Gastrocnemius medialis (tissue), 4 donors: ENCODE measurements at regions not wholly inside any gene's neighbourhood (a gene's known extent, or its start where the extent isn't known, plus 50 kb on each side); places are given as distances from the start of the nearest gene placed in this dataset.

Source experiments
- ATAC-seq, 2 donors: fragments of 150-250 bp; one replicate each; pipeline ENCODE4 v1.9.1; 2016
- DNase-seq, 2 donors: peaks; one replicate each; pipeline ENCODE4 v3.0.0-alpha.2; 2019
- H3K27ac ChIP-seq, 4 donors: fragments of 200-600 bp; sonication (generic); 1 replicate in 1 of 4; 2 replicates in 3 of 4; pipeline ENCODE4 v1.5.1; 2016 to 2018; ENCODE audit warnings: mild to moderate bottlenecking in 2 of 4, moderate library complexity in 1 of 4
- H3K27me3 ChIP-seq, 3 donors: fragments of 200-600 bp; sonication (generic) in 2 of 3; 1 replicate in 1 of 3; 2 replicates in 2 of 3; pipeline versions ENCODE4 v1.5.1 to v1.6.0; 2016 to 2019; ENCODE audit warnings: mild to moderate bottlenecking in 1 of 3, moderate library complexity in 1 of 3
- H3K36me3 ChIP-seq, 2 donors: fragments of 200-600 bp; sonication (generic) in 1 of 2; one replicate each; pipeline ENCODE4 v1.5.1; 2017 to 2018
- H3K4me1 ChIP-seq, 2 donors: fragments of 200-600 bp; sonication (generic) in 1 of 2; one replicate each; pipeline ENCODE4 v1.5.1; 2016 to 2017; ENCODE audit warnings: mild to moderate bottlenecking in 2 of 2
- H3K4me3 ChIP-seq, 4 donors: fragments of 200-600 bp; sonication (generic) in 3 of 4; 1 replicate in 1 of 4; 2 replicates in 3 of 4; pipeline ENCODE4 v1.5.1; 2016 to 2019; ENCODE audit warnings: mild to moderate bottlenecking in 2 of 4
- H3K9me3 ChIP-seq, 3 donors: fragments of 200-600 bp; sonication (generic) in 2 of 3; 1 replicate in 1 of 3; 2 replicates in 2 of 3; pipeline ENCODE4 v1.5.1; 2016 to 2019
- POLR2A ChIP-seq, 2 donors: fragments of 450-650 bp; IDR thresholded peaks; one replicate each; pipeline ENCODE4 v1.6.1; 2017; ENCODE audit warnings: antibody characterized with exemption in 2 of 2, mild to moderate bottlenecking in 2 of 2, moderate library complexity in 2 of 2
- in situ Hi-C, 4 donors: fragments of 200-750 bp; cut with MboI; loops; one replicate each; pipeline versions ENCODE4 v1.15.0 to v1.8.0; 2017; ENCODE audit warnings: low sequenced_read_pairs in 4 of 4
- intact Hi-C: fragments of 100-400 bp; cut with DNase I; formaldehyde crosslinking; loops from one replicate; pipeline ENCODE4 v1.15.1; 2023; ENCODE audit warnings: low total_unique reads
- TF ChIP-seq, protein P1 (sequence below), 5 experiments: fragments of 450-650 bp in 3 of 5; fragments of 200-600 bp in 2 of 5; sonication (generic) in 2 of 5; IDR thresholded peaks in 4 of 5; conservative IDR thresholded peaks in 1 of 5; 1 replicate in 4 of 5; 2 replicates in 1 of 5; pipeline ENCODE4 v1.5.1; 2016 to 2019; ENCODE audit warnings: antibody characterized with exemption in 5 of 5, mild to moderate bottlenecking in 3 of 5, moderate library complexity in 3 of 5

DNA sequence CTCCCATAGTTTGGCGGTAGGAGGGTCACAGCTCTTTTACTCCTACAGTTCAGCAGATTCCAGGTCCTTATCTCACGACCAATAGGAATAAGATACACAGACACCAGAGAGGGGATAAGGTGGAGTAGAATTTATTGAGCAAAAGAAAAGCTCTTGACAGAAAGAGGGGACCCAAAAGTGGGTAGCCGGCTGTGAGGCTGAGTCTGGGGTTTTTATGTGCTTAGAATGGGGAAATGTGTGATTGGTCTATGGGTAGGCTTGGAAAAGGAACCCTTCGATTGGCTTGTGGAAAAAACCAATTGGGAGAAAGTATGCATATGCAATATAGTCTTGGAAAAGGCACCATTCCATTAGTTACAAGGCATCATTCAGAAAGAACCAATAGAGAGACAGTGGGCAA lies 1356.9 kb upstream of the SPRY2 start:
- no peak for TF ChIP-seq POLR2A (IDR thresholded peaks at IDR 0.05)
- TF ChIP-seq, protein P1, sequence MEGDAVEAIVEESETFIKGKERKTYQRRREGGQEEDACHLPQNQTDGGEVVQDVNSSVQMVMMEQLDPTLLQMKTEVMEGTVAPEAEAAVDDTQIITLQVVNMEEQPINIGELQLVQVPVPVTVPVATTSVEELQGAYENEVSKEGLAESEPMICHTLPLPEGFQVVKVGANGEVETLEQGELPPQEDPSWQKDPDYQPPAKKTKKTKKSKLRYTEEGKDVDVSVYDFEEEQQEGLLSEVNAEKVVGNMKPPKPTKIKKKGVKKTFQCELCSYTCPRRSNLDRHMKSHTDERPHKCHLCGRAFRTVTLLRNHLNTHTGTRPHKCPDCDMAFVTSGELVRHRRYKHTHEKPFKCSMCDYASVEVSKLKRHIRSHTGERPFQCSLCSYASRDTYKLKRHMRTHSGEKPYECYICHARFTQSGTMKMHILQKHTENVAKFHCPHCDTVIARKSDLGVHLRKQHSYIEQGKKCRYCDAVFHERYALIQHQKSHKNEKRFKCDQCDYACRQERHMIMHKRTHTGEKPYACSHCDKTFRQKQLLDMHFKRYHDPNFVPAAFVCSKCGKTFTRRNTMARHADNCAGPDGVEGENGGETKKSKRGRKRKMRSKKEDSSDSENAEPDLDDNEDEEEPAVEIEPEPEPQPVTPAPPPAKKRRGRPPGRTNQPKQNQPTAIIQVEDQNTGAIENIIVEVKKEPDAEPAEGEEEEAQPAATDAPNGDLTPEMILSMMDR (IDR thresholded peaks at IDR 0.05 in 4 of 5, conservative IDR thresholded peaks at IDR 0.05 in 1 of 5), result no peak
- H3K4me3 ChIP-seq, result no peak overlapping the region
- no peaks in the 10 kb centered on the region for H3K36me3 ChIP-seq
- no peak overlapping the region for H3K27ac ChIP-seq
- in situ Hi-C loops, result no loop called here
- no peaks in the 10 kb centered on the region for H3K9me3 ChIP-seq
- intact Hi-C loops, result no loop called here
- ATAC-seq (no peak), DNase-seq (no peak)
- no peaks in the 10 kb centered on the region for H3K4me1 ChIP-seq
- no peaks in the 10 kb centered on the region for H3K27me3 ChIP-seq

DNA sequence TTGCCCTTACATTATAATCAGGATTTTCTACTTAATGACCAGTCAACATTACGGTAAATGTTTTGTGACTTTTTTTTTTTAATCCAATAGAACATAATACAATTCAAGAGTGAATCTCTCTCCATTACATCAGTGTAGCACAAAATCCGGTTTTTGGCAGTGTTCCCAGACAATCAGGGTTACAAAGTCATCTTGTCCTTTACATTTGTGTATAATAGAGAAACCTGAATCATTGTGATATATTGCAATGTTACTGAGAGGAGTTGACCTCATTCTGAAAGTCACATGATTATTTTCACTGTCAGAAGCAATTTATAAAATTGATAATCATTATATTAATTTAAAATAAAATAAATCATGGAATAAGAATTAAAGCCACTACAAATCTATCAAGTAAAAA lies 1346.0 kb upstream of the SPRY2 start:
- Histone ChIP-seq H3K4me1 (no peaks in the 10 kb centered on the region), H3K27ac (no peak overlapping the region), H3K36me3 (no peaks in the 10 kb centered on the region), H3K9me3 (no peaks in the 10 kb centered on the region), H3K4me3 (no peak overlapping the region), H3K27me3 (no peaks in the 10 kb centered on the region)
- in situ Hi-C loops, result no loop called here
- DNase-seq (no peak), ATAC-seq (no peak)
- intact Hi-C loops, result no loop called here
- TF ChIP-seq POLR2A (IDR thresholded peaks at IDR 0.05), result no peak
- TF ChIP-seq, protein P1 (IDR thresholded peaks at IDR 0.05 in 4 of 5, conservative IDR thresholded peaks at IDR 0.05 in 1 of 5), result no peak

DNA sequence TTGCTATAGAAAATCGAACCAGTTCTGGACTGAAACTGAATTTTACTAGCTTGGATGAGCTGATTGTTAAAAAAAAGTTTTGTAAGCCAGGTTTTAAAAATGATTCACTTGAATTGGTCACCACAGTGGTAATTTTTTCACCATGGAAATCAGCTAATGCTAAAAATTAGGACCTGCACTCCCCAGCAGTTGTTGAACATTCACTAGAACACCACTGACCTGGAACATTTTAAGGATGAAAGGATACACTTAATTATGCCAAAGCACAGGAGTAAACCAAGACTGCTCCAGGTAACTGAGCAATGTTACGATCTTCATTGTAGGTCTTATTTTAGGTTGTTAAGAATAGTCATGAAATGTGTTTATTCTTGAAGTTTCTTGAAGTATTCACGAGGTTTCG lies 1342.6 kb upstream of the SPRY2 start:
- TF ChIP-seq, protein P1 (IDR thresholded peaks at IDR 0.05 in 4 of 5, conservative IDR thresholded peaks at IDR 0.05 in 1 of 5), result no peak
- no peak for TF ChIP-seq POLR2A (IDR thresholded peaks at IDR 0.05)
- ATAC-seq (no peak), DNase-seq (no peak)
- no peaks in the 10 kb centered on the region for H3K36me3 ChIP-seq
- intact Hi-C loops (no loop called here), in situ Hi-C loops (no loop called here)
- no peaks in the 10 kb centered on the region for H3K4me1 ChIP-seq
- H3K27ac ChIP-seq, result no peak overlapping the region
- H3K27me3 ChIP-seq, result no peaks in the 10 kb centered on the region
- no peak overlapping the region for H3K4me3 ChIP-seq
- H3K9me3 ChIP-seq, result no peaks in the 10 kb centered on the region

DNA sequence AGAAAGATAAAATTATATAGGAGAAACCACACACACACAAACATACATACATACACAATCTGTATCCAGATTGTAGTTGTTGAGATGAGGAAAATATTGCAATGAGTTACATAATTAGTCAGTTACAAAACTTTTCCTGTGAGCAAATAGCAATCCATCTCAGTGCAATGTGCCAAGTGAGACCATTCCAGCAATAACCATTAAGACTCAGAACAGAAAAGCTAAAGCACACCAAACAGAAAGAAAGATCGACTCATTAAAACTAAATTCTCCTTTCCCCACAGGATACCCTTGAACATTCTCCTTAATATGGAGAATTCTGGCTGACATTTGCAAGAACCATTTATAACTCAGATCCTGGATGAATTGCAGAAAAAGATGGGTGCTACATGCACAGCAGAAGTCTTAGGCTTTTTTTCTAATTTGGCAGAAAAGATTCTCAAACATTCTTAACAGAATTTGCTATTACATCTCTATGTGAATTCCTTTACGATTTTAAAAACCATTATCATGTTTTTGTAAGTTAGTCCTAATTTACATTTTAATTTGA lies 1341.2 kb upstream of the SPRY2 start:
- H3K4me1 ChIP-seq, result no peaks in the 10 kb centered on the region
- intact Hi-C loops, result no loop called here
- H3K27me3 ChIP-seq, result no peaks in the 10 kb centered on the region
- H3K4me3 ChIP-seq, result no peak overlapping the region
- H3K36me3 ChIP-seq, result no peaks in the 10 kb centered on the region
- no peak for DNase-seq
- in situ Hi-C loops, result no loop called here
- TF ChIP-seq POLR2A (IDR thresholded peaks at IDR 0.05), result no peak
- TF ChIP-seq, protein P1 (IDR thresholded peaks at IDR 0.05 in 4 of 5, conservative IDR thresholded peaks at IDR 0.05 in 1 of 5), result no peak
- ATAC-seq, result no peak
- H3K9me3 ChIP-seq, result no peaks in the 10 kb centered on the region
- no peak overlapping the region for H3K27ac ChIP-seq

DNA sequence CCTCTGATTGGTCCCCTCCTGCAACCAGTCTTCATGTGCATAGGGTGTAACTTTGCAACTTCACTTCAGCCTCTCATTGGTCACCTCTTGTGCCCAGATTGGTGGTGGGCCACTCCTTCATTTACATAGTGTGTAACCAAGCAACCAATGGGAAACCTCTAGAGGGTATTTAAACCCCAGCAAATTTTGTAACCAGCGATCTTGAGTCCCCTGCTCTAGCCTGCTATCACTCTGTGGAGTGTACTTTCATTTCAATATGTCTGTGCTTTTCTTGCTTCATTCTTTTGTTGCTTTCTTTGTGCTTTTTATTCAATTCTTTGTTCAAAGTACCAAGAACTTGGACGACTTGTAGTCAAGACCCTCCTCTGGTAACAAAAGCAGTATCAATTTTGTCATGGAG lies 1336.9 kb upstream of the SPRY2 start:
- in situ Hi-C loops, result no loop called here
- DNase-seq, result no peak
- intact Hi-C loops, result no loop called here

More for the DNA sequence above, 1336.9 kb upstream of the SPRY2 start:
- H3K27me3 ChIP-seq, result no peaks in the 10 kb centered on the region
- no peaks in the 10 kb centered on the region for H3K9me3 ChIP-seq
- no peak overlapping the region for H3K27ac ChIP-seq
- H3K4me3 ChIP-seq, result no peak overlapping the region
- no peak for TF ChIP-seq POLR2A (IDR thresholded peaks at IDR 0.05)
- TF ChIP-seq, protein P1 (IDR thresholded peaks at IDR 0.05 in 4 of 5, conservative IDR thresholded peaks at IDR 0.05 in 1 of 5), result no peak
- ATAC-seq, result no peak
- H3K4me1 ChIP-seq, result no peaks in the 10 kb centered on the region
- H3K36me3 ChIP-seq, result no peaks in the 10 kb centered on the region
